Dedifferentiated amniotic fluid mesenchymal stem cell (primary cell): ENCODE measurements at regions not wholly inside any gene's neighbourhood (a gene's known extent, or its start where the extent isn't known, plus 50 kb on each side); places are given as distances from the start of the nearest gene placed in this dataset.

ENCODE experiments used
- DNase-seq: peaks from one replicate; pipeline ENCODE4 v3.0.0-alpha.2; 2016; ENCODE audit errors: extremely low spot score

DNA sequence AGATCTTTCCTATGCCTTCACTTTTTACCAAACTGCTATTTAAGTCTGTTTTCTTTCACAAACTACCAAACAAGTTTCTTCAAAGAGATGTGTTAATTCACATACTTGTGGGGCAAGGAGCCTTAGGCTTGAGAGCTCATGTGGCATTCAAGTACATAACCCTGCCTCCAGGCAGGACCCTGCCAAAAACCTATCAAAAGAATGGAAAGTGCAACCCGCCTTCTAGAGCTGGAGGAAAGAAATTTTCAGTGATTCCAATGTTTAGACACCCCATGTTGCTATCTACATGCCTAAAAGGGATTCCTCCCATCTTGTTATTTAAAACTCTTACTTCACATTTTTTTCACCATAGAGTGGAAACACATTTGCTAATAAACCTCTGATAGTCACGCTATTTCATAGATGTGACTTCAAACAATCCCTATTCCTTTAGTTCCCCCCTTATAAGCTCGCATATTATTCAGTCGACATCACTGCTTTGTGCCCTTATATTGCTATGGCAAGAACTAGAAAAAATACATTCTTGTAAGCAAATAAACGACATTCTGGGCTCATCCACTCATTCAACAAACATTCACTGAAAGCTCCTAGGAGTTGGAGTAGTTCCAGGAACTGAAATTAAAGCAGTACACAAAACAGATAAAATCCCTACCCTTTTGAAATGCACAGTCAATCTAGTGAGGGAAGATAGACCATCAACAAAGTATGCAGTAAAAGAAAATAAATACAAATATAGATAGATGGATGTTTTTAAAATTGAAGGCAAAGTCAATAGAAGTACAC lies 518.1 kb downstream of the ELAVL2 start:
- DNase-seq, result no peak

- no peak for DNase-seq
Observed at GRCh38 chr9:23309800-23310199, 516.2 kb downstream of the ELAVL2 start.

- no peak for DNase-seq
Observed at GRCh38 chr9:23314247-23314646, 511.8 kb downstream of the ELAVL2 start.

GRCh38 chr9:23319092-23319491 lies 506.9 kb downstream of the ELAVL2 start:
- DNase-seq, result no peak

GRCh38 chr9:23321049-23321448 lies 505.0 kb downstream of the ELAVL2 start:
- no peak for DNase-seq

DNA sequence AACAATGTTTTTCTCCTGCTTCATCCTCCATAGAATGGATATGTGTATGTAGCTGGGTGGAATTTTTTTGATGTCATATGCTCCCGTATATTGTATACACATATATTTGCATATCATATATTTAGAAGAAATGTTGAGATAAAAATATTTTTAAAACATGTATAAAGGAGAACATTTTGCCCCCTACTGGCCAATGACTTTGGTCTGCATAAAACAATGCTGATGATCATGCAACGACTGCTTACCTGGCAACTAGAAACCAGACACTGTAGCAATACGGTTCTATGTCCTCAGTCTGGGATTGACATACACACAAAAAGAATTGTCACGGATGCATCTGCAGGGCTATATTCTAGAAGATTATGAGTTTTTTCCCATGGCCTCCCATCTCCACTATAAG lies 503.6 kb downstream of the ELAVL2 start:
- no peak for DNase-seq

DNA sequence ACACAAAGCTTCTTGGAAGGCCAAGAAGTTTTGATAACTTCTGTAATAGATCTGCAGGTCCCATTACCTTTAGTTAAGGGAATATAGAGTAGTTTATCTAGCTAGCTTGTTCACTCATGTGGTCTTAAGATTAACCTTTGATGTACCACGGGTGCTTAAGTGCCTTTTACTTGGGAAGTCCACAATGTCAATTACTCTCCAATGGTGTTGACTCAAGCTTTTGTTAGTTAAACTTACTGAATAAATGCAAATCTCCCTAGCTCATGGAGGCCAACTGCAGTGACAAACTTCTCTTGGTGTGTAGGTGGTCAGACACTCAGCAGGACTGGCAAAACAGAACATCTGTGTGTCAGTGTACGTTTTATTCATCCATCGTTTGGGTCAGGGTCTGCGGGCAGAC lies 501.5 kb downstream of the ELAVL2 start:
- no peak for DNase-seq

GRCh38 chr9:23326597-23326996 lies 499.4 kb downstream of the ELAVL2 start:
- no peak for DNase-seq

DNA sequence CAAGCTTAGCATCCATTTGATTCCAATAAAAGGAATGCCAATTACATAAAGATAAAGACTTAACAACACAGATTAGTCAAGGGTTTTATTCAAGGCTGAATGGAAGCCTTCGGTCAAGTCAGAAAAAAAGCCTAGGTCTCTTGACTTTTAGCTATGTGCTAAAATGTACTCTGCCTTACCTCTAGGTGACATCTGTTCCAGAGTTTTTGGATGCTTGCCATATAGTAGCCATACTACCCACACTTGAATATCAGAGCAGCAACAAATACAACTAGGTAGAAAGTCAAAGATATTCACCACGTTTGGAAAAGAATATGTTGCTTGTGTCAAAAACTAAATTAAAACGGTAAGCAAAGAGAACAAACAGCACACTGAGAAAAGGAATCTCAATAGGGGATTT lies 484.7 kb downstream of the ELAVL2 start:
- DNase-seq, result no peak

GRCh38 chr9:23342291-23342690 lies 483.7 kb downstream of the ELAVL2 start:
- DNase-seq, result peak; percentile 18

DNA sequence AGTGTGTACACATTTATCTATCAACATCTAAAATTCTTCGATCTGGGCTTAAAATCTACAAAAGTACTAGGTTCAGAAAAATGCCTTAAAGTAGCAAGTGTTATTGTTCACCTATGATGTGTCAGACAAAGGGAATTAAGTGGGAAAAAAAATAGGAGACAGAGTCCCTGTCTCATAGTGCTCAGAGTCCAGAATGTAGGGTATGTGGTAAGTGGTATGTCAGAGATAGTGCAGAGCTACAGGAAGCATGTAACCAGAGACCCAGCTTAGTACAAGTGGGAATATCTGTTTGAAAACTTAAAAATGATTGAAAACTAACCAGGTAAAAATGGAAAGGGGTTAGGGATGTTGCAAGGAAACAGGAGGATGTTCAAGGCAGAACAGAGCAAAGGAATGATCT lies 482.8 kb downstream of the ELAVL2 start:
- no peak for DNase-seq

DNA sequence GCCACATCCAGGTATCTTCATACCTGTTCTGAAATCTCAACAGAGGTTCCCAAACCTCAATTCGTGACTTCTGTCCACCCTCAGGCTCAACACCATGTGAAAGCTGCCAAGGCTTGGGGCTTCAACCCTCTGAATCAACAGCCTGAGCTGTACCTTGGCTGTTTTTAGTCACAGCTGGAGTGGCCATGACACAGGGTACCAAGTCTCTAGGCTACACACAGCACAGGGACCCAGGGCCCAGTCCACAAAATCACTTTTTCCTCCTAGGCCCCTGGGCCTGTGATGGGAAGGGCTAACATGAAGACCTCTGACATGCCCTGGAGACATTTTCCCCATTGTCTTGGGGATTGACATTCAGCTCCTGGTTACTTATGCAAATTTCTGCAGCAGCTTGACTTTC lies 464.9 kb downstream of the ELAVL2 start:
- no peak for DNase-seq

DNA sequence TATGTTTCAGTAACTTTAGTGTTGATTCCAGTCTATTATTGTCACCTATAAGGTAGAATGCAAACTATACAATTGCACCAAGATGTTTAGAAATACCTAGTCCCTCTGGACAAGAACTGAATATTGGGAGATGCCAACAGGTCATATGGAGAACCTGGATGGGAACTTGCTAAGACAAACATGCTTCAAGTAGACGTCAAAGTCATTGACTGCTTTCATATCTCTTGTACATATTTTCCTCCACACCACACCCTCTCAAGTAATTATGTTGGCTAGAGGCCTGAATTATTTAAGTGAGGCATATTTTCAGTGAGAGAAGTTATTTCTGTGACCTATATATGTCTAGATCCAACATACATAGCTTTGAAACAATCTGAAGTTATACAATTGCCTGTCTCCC lies 453.3 kb downstream of the ELAVL2 start:
- no peak for DNase-seq

DNA sequence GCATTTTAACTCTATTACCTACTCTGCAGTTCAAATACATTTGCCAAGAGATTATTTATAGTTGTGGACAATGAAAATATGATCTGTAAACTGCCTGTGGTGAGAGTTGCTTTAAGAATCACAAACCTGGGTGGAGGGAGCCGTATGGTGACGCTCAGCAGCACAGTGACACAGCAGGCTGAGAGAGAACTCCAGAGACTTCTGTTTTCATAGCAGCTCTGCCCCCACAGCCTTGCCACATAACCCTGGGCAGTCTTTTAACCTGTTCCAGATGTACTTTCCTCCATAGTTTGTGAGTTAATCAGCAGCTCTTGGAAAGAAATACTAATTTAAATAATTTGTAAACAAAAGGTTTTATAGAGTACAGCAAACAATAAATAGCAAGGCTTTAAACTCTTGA lies 450.5 kb downstream of the ELAVL2 start:
- DNase-seq, result peak; percentile 47

DNA sequence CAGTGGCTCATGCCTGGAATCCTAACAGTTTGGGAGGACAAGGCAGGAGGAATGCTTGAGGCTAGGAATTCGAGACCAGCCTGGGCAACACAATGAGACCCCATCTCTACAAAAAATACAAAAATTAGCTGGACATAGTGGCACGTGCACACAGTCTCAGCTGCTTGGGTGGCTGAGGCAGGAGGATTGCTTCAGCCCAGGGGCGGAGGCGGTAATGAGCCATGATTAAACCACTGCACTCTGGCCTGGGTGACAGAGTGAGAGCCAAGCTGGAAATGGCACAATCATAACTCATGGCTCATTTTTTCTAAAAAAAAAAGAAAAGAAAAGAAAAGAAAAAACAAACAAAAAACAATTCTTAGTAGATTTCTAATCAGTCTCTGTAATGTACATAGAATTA lies 446.2 kb downstream of the ELAVL2 start:
- no peak for DNase-seq

DNA sequence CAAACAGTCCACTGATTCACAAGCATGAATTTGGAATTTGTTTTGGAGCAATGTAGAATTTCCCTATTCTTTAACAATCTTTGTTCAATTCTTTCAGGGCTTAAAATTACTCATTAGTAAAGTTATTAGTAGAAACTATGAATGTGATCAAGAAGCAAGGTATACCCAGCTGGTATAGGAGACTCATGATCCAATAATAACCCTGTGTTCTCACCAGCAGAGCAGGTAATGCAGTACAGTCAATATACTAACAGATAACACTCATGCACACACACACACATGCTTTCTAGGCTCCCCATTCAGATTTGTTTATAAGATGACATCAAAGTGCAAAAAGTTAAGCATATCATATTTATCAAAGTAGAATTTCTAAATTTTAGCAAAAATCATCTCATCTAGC lies 445.2 kb downstream of the ELAVL2 start:
- DNase-seq, result no peak

- DNase-seq, result no peak
Observed at GRCh38 chr9:23382418-23382817, 443.6 kb downstream of the ELAVL2 start.

DNA sequence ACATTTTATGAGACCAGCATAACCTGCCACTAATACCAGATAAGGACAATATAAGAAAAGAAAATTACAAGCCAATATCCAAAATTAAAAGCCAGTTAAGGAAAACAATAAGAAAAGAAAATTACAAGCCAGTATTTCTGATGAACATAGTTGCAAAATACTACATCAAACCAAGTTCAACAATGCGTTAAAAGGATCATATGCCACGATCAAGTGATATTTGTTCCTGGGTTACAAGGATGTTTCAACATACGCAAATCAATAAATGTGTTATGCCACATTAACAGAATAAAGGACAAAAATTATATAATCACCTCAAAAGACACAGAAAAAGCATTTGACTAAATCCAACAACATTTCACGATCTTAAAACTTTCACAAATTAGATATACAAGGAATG lies 431.9 kb downstream of the ELAVL2 start:
- no peak for DNase-seq

GRCh38 chr9:23408874-23409273 lies 417.2 kb downstream of the ELAVL2 start:
- DNase-seq, result no peak

DNA sequence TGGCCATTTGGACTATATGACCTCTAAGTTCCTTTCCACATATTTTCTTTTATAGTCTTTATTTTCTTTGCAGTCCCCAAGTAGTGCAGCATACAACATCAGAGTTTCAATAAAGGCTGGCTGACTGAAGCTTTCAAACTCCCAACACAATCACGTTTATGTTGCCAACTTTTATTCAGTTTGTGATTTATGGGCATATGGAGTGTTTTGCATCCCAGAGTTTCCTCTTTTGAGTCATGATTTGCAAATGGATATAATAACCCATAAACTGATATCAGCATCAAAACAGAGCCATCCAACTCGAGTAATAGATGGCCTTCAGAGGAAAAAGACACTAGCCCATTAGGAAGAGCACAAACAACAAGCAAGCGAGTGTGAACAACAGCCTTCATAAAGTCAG lies 414.0 kb downstream of the ELAVL2 start:
- DNase-seq, result no peak

- no peak for DNase-seq
Observed at GRCh38 chr9:23412458-23412857, 413.6 kb downstream of the ELAVL2 start.

- no peak for DNase-seq
Observed at GRCh38 chr9:23413541-23413940, 412.5 kb downstream of the ELAVL2 start.

- DNase-seq, result no peak
Observed at GRCh38 chr9:23423999-23424398, 402.0 kb downstream of the ELAVL2 start.

DNA sequence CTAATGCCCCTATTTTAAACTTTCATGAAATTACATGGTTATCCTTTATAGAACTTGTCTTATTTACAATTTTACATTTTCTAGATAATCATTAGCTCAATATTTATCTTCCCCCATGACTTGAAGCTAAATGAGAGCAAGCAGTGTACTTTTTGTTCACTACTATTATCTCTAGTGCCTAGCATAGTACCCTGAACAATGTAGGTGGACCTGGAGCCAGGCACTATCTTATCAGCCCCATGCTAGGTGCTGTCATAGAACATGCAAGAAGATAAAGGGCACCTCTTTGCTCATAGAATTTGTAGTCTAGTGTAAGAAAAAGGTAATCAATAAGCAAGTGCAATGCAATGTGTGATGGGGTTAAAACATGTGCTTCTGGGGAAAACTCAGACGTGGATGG lies 399.9 kb downstream of the ELAVL2 start:
- no peak for DNase-seq
